ENCODE measurements at regions not wholly inside any gene's neighbourhood (a gene's known extent, or its start where the extent isn't known, plus 50 kb on each side); places are given as distances from the start of the nearest gene placed in this dataset.

DNA sequence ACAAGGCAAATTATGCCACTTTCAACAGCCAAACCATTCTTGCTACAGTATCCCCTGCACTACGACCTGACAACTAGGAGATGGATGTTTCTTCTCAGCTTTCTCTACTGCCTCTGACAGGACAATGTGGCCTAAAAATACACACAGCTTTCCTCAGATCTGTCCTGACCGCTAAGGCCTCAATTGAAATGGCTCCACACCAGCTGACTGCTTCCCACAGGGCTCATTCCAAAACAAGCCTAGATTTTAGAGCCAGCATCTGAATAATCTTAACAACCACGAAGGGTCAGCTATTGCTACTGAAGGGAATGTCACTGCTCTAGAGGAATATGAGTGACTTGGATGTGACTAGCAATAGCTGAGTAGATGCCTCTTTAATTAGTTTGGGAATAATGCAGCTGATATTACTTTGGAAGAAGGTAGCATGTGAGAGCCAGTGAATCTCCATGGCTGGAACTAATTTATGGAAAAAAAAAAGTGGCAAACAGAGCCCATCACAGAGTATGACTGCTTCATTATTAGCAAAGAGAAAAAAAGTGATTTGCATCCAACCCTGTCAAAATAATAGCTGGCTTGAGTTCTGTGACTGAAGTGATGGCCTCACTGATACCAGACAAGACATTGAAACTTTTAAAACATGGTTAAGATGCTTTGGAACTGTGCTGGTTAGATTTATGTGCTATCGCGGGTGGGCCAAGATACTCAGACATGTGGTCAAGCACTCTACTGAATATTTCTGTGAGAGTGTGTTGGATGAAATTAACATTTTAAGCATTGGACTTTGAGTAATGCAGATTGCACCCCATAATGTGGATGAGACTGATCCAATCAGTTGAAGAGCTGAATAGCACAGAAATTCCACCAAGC lies 450.2 kb downstream of the NR2F1-AS1 start:
- TF ChIP-seq, protein P1, sequence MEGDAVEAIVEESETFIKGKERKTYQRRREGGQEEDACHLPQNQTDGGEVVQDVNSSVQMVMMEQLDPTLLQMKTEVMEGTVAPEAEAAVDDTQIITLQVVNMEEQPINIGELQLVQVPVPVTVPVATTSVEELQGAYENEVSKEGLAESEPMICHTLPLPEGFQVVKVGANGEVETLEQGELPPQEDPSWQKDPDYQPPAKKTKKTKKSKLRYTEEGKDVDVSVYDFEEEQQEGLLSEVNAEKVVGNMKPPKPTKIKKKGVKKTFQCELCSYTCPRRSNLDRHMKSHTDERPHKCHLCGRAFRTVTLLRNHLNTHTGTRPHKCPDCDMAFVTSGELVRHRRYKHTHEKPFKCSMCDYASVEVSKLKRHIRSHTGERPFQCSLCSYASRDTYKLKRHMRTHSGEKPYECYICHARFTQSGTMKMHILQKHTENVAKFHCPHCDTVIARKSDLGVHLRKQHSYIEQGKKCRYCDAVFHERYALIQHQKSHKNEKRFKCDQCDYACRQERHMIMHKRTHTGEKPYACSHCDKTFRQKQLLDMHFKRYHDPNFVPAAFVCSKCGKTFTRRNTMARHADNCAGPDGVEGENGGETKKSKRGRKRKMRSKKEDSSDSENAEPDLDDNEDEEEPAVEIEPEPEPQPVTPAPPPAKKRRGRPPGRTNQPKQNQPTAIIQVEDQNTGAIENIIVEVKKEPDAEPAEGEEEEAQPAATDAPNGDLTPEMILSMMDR (IDR thresholded peaks at IDR 0.05): no peak
- TF ChIP-seq TCF7L2 (IDR thresholded peaks at IDR 0.05; ENCODE audit: low read depth, low read length) (no peak), POLR2AphosphoS5 (IDR thresholded peaks at IDR 0.05; ENCODE audit: low read depth, low read length) (no peak)
